ENCODE measurements at regions not wholly inside any gene's neighbourhood (a gene's known extent, or its start where the extent isn't known, plus 50 kb on each side); places are given as distances from the start of the nearest gene placed in this dataset.
"Not testable (repeated sequence)": the region's sequence is repeated elsewhere in the genome, so short reads cannot be mapped to it uniquely, and the experiment has no call there.

DNA sequence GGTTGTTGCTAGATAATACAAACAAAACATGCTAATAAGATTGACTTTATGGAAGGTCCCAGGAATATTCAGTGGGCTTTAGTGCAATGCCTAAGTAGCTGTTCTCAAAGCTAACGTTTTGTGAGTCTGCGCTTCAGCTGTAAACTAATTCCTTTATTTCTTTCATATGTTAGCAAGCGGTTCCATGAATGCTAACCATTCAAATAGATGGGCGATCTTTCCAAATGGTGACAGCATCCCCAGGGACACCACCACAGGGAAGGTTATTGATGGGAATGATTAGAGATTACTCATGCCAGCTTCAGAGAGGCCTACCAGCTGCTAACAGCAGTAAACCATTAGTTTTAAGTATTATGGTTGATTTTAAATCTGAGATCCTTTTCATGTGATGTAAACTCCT is 405.7 kb upstream of the MCTP2 start:
- DNase-seq (ENCODE audit: low spot score), result no peak

DNA sequence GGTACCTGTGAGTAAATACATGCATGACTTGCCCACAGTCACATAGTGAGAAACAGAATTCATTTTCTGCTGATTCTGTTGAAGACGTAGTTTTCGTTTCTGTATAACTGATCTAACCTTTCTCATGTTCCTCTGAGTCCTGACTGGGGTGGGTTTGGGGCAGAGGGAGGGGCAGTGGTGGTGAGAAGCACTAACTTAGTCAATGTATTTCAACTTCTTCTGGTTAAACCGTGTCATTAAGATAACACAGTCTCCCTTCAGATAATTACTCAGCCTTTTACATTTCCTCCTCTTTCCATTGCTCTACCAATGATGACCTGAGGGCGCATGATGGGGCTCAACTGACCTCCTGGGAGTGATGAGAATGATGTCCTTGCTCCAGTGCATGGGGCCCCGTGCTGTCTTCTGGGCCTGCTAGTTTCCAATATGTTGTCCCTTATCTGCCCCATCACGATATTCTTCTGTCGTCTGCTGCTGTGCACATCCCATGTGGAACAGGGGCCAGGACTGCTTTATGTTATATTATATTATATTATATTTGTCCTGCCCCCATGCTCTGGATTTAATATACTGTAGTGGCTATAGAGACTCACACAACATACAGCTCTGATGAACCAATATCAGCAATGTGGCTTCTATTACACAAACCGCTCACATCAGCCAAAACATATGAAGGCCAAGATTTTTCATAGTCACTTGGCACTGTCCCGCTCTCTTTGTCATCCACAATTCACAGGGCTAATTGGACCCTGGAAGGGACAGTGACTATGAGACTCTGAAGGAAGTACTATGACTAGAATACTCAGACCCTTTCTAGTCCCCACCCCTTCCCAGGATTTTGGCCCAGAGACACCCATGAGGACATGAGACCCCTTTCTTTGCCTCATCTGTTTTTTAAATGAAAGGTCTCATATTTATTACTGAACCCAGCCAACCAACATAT is 407.1 kb upstream of the MCTP2 start:
- DNase-seq (ENCODE audit: low spot score), result no peak

DNA sequence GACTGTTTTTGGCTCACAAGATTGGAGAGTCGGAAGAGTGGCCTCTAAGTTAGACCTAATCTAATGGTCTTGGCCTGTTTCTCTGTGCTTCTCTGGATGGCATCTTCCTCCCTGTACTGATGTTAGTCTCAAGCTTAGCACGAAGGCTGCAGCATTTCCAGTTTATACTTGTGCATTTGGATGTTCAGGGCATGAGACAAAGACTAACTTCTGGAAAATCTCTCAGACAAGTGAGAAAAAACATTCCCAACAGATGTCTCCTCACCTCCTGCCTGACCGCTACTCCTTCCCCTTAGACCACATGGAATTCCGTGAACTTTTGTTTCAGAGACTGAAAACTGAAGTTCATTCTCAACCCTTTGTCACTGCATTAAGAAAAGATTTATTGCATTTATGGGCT is 410.8 kb upstream of the MCTP2 start:
- DNase-seq (ENCODE audit: low spot score), result no peak

DNA sequence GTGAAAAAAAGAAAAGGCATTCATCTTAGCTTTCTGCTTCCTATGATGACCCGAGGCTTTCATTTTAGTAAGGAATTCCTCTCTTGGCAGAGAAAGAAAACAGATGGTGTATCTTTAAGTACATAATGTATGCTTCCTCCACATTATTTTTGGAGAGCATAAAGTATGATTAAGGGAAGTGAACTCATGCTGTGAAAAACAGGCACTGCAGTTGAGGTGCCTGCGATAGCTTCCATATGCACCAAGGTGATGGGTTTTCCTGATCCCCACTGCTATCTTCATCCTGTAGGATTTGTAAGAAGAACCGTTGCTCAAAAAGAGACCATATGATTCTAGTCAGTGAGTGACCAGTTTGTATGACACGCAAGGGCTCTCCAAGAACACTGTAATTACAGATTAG is 411.5 kb upstream of the MCTP2 start:
- no peak for DNase-seq (ENCODE audit: low spot score)

DNA sequence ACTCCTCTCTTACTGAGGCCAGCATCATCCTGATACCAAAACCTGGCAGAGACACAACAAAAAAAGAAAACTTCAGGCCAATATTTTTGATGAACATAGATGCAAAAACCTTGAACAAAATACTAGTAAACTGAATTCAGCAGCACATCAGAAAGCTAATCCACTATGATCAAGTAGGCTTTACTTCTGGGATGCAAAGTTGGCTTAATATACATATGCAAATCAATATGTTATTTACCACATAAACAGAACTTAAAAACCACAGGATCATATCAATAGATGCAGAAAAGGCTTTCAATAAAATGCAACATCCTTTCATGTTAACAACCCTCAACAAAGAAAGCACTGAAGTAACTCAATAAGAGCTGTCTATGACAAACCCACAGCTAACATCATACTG is 414.5 kb upstream of the MCTP2 start:
- DNase-seq (ENCODE audit: low spot score), result no peak

DNA sequence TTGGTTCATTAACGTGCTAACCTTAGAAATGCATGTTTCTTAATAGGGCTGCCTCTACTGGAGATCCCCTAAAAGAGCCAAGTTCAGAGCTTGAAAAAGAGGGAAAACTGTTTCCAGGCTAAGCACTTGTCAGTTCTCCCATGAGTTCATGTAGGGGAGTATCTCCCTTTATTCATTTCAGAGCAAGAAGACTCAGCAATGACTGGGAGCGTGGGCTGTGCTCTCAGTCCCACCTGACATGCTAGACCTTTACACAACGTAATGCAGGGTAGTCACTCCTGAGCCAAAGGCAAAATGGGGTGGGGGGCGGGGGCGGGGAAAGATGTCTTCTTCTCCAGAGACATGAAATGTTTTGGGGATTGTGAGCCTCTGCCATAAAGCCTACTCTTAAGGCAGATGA is 420.1 kb upstream of the MCTP2 start:
- no peak for DNase-seq (ENCODE audit: low spot score)

DNA sequence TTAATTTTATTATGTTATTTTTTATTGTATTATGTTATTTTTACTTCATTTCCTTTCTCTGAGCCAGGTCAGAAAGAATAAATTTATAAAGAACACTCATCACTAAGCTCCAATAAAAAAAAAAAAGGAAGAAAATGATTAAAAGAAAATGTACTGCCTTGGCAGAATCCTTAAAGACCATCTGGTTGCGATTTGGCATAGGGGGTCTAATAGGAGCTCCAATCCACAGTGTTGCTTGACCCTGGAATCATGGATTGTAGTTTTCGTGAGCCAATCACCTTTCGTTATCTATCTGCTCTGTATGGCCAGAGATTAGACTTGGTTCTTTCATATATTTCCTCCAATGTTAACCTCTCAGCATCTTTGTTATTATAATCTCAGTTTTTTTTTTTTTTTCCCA is 421.8 kb upstream of the MCTP2 start:
- no peak for DNase-seq (ENCODE audit: low spot score)

DNA sequence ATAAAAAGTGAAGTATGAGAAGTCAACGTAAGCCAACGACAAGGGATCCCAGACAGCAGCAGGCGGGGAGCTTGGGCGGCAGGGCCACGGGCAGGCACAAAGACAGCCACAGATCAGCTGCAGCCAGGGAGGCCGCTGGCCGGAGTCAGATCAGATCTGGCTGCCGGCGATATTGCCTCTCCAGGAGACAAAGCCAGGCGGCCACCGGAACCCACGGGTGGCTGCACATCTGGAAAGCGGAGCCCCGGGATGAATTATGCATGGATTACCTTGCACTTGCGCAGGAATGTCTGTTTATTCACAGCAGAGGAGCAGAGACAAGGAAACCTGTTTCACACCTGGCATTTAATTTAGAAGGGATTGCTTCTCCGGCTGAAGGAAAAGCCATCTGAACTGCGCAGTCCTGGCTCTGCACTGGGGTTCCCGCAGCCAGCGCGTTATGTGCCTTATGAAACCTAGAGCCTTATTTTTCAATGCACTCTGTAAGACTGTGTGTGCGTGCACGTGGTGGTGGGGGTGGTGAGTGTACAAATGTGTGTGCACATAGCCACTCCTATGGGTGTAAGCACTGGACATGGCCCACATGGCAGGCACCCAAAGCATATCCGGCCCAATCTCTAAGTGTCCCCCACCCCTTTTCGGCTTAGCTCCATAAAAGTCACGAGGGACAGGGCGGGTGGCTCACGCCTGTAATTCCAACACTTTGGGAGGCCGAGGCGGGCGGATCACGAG is 427.8 kb upstream of the MCTP2 start:
- DNase-seq (ENCODE audit: low spot score), result no peak

DNA sequence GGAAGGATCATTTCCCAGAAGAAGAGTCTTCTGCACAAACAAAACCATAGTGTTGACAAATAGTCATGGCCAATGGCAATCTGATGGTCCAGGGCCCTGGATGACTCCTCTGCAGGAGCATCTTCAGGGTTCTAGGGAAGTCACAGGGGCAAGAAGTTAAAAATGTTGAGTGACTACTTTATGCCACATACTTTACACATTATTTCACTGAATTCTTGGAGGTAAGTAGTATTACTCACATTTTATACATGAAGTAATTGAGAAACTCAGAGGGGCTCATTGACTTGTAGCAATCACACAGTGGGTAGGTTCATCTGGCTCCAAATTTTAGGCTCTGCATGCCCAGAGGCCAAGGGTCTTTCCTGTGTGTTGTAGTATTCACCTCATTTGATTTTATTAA is 430.2 kb upstream of the MCTP2 start:
- DNase-seq (ENCODE audit: low spot score), result no peak

DNA sequence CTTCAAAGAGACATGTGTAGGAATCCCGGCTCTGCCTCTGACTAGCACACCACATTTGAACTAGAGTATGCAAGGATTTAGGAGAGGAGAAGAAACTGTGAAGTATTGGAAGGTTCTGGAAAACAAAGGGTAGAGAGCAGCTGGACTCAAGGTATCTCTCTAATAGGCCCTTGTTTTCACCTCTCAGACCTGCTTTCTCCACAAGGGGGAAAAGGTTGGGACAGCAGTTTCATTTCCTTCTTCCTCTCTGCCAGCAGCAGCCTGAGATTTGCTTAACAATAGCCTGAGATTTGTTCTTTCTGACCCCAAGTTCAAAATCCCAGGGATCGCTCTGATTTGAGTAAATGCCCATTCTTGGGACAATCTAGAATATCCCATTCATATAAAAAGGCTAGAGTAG is 430.6 kb upstream of the MCTP2 start:
- DNase-seq (ENCODE audit: low spot score), result no peak

DNA sequence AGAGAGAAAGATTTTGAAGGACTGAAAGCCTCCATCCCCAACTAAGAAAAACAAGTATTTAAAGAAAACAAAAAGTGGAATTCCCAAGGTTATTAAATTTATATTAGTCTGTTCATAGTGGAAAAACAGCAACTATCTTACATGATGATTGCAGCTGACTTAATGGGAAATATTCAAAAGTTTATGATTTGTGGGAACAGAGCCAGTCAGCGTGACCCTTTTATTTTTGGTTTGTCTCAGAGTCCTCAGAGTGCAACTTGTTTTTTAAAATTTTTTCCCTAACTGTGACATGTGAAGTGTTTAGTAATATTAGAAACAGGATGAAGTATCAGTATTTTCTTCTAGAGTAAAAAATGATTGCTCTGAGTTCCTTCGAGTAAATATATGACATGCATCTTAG is 441.9 kb upstream of the MCTP2 start:
- no peak for DNase-seq (ENCODE audit: low spot score)

DNA sequence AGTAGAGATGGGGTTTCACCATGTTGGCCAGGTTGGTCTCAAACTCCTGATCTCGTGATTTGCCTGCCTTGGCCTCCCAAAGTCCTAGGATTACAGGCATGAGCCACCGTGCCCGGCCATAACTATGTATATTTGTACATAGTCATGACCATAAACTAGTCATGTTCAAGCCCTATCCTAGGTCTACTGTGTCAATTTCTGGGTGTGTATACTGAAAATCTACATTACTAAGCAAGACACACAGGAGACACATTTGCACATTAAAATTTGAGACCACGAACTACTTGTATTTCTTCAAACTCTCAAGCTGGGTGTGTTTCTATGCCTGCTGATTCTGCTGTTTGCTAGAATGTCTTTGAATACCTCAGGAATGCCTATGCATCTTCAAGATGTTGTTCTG is 451.3 kb upstream of the MCTP2 start:
- DNase-seq (ENCODE audit: low spot score), result no peak

DNA sequence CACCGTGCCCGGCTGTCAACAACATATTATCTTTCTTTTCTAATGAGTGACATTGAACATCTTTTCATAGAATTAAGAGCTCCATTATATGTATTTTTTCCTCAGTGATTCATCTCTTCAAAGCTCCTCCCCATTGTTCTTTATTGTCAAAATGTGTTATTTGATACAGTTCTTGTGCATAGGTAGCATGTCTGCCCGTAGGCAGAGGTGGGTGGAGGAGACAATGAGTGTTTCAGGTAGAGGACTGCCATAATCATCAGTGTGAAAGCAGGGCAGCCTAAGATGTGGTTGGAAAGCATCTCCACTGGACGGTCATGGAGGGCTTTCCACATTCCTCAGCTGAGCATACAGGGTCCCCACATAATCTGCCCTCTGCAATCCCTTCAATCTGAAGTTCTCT is 452.0 kb upstream of the MCTP2 start:
- DNase-seq (ENCODE audit: low spot score), result no peak

DNA sequence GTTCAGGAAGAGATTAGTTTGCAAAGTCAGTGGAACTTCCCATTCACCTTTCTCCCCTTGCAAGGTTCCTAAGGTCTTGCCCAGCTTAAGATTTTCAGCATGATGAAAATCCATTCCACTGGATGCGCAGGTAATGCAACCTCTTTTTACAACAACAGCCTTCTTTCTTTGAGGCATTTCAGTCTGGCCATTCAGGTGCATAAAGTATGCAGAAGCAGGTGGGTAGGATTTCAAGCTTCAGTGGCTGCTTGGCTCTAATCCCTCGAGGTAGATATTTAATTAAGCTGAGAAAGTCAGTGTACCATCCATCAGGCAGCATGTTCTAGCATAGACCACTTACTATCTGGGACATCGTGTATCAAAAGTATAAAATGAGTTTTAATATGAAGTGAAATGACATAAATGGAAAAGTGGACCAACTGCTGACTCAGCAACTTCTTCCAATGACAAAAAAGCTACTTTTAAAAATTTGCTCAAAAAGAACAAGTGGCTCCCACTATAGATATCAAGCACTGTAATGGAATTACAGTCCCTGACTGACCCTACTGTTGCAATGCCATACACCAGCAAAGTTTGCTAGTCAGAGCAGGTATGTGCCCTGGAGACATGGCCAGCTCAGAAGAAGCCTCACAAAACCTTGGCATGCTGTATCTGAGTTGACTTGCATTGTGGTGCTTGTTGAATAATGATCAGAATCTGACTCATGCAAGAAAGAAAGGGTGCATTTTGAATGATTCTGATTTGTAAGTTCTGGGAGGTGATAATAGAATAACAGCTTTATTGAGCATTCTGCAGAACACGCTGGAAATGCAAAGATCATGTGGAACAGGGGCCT is 459.9 kb upstream of the MCTP2 start:
- DNase-seq (ENCODE audit: low spot score), result no peak

DNA sequence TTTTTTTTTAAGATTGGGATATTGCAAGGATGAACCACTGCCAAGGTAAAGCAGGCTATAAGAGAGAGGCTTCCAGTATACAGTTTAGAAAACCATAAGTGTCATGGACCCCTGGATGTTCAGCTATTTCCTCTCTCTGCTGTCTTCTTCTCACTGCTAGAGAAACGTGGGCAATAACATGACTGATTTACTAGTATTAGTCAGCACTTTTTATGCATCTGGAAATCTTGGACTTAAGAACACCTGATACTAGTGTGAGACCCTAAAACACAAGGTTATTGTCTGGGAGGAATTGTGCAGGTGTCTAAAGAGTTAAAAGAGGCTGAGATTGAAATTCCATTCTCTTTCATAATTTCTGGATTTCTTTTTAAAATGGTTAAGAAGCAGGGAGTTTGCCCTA is 460.6 kb upstream of the MCTP2 start:
- DNase-seq (ENCODE audit: low spot score), result no peak

DNA sequence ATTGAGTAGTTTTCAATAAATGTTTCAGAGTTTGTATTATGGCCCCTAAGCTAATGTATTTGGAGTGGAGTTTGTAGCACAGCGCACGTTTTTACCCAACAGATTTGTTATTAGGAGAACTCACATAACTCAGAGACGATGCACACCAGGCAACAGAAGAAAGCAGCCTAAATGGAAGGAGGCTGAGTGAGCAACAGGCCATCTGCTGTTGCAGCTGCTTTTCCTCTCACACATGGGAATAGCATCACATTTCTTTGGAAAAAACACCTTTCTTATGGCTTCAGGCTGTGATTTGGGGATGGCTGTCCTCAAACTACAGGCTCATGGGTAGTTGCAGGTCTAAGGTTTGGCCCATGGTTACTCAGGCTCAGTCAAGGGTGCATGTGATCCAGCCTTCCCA is 469.3 kb upstream of the MCTP2 start:
- DNase-seq (ENCODE audit: low spot score), result no peak

DNA sequence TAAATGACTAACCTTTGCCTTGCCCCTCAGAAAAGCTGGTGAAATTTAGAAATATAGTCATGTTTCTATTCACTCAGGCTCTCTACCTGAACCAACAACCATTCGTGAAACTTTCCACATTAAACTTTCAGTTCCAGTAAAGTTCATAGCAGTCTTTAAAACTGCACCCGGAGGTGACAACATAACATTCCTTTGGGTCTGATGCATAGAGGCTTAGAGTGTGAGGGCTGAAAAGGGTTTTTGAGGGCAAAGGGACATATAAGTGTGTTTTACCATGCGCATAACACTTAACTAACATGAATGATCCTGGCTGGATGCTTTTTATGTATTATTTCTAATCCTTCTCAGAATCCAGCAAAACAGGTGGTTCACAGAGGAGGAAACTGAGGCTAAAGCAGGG is 471.7 kb upstream of the MCTP2 start:
- no peak for DNase-seq (ENCODE audit: low spot score)

DNA sequence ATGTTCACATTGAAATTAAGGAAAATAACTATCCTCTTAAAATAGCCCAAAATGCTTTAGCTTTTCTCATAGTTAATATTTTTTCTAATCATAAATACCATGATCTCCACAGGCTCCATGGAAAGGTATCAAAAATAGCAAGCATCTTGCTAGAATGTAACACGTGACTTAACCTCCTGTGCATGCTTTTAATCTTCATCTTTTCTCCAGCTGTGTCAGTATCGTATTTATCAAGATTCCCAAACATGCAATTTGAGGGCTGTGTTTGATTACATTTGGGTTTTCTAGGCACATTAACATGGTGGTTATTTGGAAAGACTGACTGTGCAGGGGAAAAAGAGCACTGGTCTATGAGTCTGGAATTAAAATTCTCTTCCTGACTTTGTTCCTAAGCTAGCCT is 472.5 kb upstream of the MCTP2 start:
- DNase-seq (ENCODE audit: low spot score), result no peak

DNA sequence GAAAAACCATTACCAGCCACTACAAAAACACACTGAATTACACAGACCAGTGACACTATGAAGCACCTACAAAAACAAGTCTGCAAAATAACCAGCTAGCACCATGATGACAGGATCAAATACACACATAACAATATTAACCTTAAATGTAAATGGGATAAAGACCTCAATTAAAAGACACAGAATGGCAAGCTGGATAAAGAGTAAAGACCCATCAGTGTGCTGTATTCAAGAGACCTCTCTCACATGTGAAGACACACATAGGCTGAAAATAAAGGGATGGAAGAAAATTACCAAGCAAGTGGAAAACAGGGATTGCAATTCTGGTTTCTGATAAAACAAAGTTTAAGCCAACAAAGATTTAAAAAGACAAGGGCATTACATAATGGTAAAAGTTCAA is 482.7 kb upstream of the MCTP2 start:
- no peak for DNase-seq (ENCODE audit: low spot score)

DNA sequence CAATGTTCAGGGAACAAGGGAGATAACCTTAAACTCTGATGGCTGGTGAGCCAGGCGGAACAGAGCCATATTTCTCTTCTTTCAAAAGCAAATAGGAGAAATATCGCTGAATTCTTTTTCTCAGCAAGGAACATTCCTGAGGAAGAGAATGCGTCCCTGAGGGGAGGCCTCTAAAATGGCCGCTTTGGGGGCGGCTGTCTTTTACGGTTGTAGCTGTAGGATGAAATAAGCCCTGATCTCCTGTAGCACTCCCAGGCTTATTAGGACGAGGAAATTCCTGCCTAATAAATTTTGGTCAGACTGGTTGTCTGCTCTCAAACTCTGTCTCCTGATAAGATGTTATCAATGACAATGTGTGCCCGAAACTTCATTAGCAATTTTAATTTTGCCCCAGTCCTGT is 496.4 kb upstream of the MCTP2 start:
- DNase-seq (ENCODE audit: low spot score), result not testable (repeated sequence)

DNA sequence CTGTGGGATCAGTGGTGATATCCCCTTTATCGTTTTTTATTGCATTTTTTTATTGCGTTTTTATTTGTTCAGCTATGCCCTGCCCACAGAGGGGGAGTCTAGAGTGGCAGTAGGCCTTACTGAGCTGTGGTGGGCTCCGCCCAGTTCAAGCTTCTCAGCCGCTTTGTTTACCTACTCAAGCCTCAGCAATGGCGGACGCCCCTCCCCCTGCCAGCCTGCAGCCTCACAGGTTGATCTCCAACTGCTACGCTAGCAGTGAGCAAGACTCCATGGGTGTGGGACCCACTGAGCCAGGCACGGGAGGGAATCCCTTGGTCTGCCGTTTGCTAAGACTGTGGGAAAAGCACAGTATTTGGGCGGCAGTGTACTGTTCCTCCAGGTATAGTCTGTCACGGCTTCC is 500.6 kb upstream of the MCTP2 start:
- no peak for DNase-seq (ENCODE audit: low spot score)

DNA sequence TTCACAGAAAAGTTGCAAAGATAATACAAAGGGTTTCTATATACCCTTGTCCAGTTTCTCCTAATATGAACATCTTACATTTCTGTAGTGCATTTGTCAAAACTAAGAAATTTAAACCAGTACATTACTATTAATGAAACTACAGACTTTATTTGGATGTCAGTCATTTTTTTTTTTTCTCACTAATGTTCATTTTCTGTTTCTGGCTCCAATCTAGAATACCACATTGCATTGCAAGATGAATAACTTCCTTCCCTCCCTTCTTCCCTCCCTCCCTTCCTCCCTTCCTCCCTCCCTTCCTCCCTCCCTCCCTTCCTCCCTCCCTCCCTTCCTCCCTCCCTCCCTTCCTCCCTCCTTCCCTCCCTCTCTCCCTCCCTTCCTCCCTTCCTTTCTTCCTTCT is 509.2 kb upstream of the MCTP2 start:
- no peak for DNase-seq (ENCODE audit: low spot score)
